HepG2 (cell line): ENCODE measurements at regions not wholly inside any gene's neighbourhood (a gene's known extent, or its start where the extent isn't known, plus 50 kb on each side); places are given as distances from the start of the nearest gene placed in this dataset.

Source experiments
- ATAC-seq: fragments of 200-7000 bp; cut with Tn5 transposase; 3 replicates; pipeline ENCODE4 v1.9.1; 2020; ENCODE audit warnings: mild to moderate bottlenecking, moderate library complexity
- BruUV-seq: library from RNA; stranded (reverse); fragments of 400-500 nt; replicated peaks from 2 replicates; lab custom pipeline; 2021; lab: Mats Ljungman, UMichigan
- CTCF ChIA-PET: fragments of 300-600 bp; formaldehyde crosslinking; extraction: SDS; loops from one replicate; lab custom pipeline; 2021; ENCODE audit warnings: low total read pairs, inconsistent platforms, low intra/inter-chr PET ratio; lab: Yijun Ruan, JAX
- POLR2A ChIA-PET: fragments of 350-600 bp; sonication (Branson Sonifier 250); formaldehyde crosslinking; loops from one replicate; lab custom pipeline; 2020; ENCODE audit warnings: antibody characterized with exemption, inconsistent platforms; lab: Yijun Ruan, JAX
- DNase-seq: peaks from one replicate; pipeline ENCODE4 v3.0.0-alpha.2; 2015; ENCODE audit warnings: low spot score
- FAIRE-seq: peaks from 3 replicates; lab custom pipeline; 2011; peaks lifted over from hg19 to GRCh38; lab: Jason Lieb, UNC
- H2AFZ ChIP-seq: one replicate; pipeline ENCODE4 v1.6.1; 2011; ENCODE audit warnings: low read length, inconsistent platforms
- H3K27ac ChIP-seq: fragments of 300-600 bp; 3 replicates; pipeline ENCODE4 v1.8.0; 2011; ENCODE audit warnings: mixed run types, mild to moderate bottlenecking, mixed read lengths, low read length, inconsistent platforms; ENCODE audit not compliant: insufficient read depth; ENCODE audit errors: extremely low read length
- H3K27me3 ChIP-seq, 2 experiments: fragments of 200-600 bp in 1 of 2; 2 replicates in 1 of 2; 3 replicates in 1 of 2; pipeline versions ENCODE4 v1.6.0 to v1.8.0; 2011; ENCODE audit warnings: low read length in 2 of 2, mild to moderate bottlenecking in 2 of 2, moderate library complexity in 2 of 2, inconsistent platforms in 1 of 2; ENCODE audit not compliant: insufficient read depth in 2 of 2, control insufficient read depth in 1 of 2
- H3K36me3 ChIP-seq, 2 experiments: fragments of 200-600 bp in 1 of 2; replicated peaks in 1 of 2; 2 replicates in 1 of 2; 3 replicates in 1 of 2; pipeline versions ENCODE4 v1.5.1 to v1.8.0; 2011; ENCODE audit warnings: low read length in 2 of 2, inconsistent platforms in 1 of 2; ENCODE audit not compliant: insufficient read depth in 2 of 2, control insufficient read depth in 1 of 2
- H3K4me1 ChIP-seq: 2 replicates; pipeline ENCODE4 v1.5.1; 2012; ENCODE audit warnings: low read length, inconsistent platforms; ENCODE audit not compliant: insufficient read depth
- H3K4me2 ChIP-seq: 2 replicates; pipeline ENCODE4 v1.6.0; 2011; ENCODE audit warnings: low read depth, low read length, inconsistent platforms
- H3K4me3 ChIP-seq, 3 experiments: fragments of 200-600 bp in 1 of 3; sonication (generic), shearing (Covaris generic) in 1 of 3; replicated peaks in 1 of 3; 2 replicates each; pipeline ENCODE4 v1.5.1; 2011 to 2016; ENCODE audit warnings: low read length in 3 of 3, inconsistent platforms in 2 of 3, low read depth in 2 of 3, mild to moderate bottlenecking in 2 of 3, control low read depth in 1 of 3, mixed read lengths in 1 of 3; ENCODE audit not compliant: insufficient read depth in 1 of 3
- H3K79me2 ChIP-seq: one replicate; pipeline ENCODE4 v1.6.1; 2011; ENCODE audit warnings: low read length, inconsistent platforms; ENCODE audit not compliant: insufficient read depth
- H3K9ac ChIP-seq: 2 replicates; pipeline ENCODE4 v1.6.0; 2011; ENCODE audit warnings: mild to moderate bottlenecking, low read depth, low read length, inconsistent platforms; ENCODE audit not compliant: insufficient read depth
- H3K9me3 ChIP-seq: 2 replicates; pipeline ENCODE4 v1.5.1; 2012; ENCODE audit warnings: mild to moderate bottlenecking, low read length
- H4K20me1 ChIP-seq: 2 replicates; pipeline ENCODE4 v1.6.0; 2011; ENCODE audit warnings: inconsistent platforms, mild to moderate bottlenecking, low read length, moderate library complexity; ENCODE audit not compliant: insufficient read depth
- MAFK ChIP-seq, 2 experiments: IDR thresholded peaks in 1 of 2; conservative IDR thresholded peaks in 1 of 2; 2 replicates each; pipeline ENCODE4 v1.6.1; 2011; ENCODE audit warnings: improper control_type of control experiment in 2 of 2, low read length in 2 of 2
- SRSF4 ChIP-seq: fragments of 200-400 bp; formaldehyde crosslinking; IDR thresholded peaks from one replicate; pipeline ENCODE4 v1.6.1; 2018; ENCODE audit warnings: mild to moderate bottlenecking, low read depth, low read length, moderate library complexity; ENCODE audit not compliant: poor library complexity, severe bottlenecking
- STAG1 ChIP-seq: sonication (generic); formaldehyde crosslinking; IDR thresholded peaks from 2 replicates; pipeline ENCODE4 v1.4.0; 2020; ENCODE audit warnings: missing genetic modification reagents
- ZNF256 ChIP-seq: sonication (generic); formaldehyde crosslinking; conservative IDR thresholded peaks from 2 replicates; pipeline ENCODE4 v1.4.0; 2020; ENCODE audit warnings: missing genetic modification reagents
- ZNF281 ChIP-seq: sonication (generic); formaldehyde crosslinking; IDR thresholded peaks from 2 replicates; pipeline ENCODE4 v1.4.0; 2020; ENCODE audit warnings: missing genetic modification reagents, borderline replicate concordance
- ZNF549 ChIP-seq: sonication (generic); formaldehyde crosslinking; IDR thresholded peaks from 2 replicates; pipeline ENCODE4 v1.5.0; 2020; ENCODE audit warnings: missing genetic modification reagents
- WGBS: methylation state at CpG from one replicate; pipeline ENCODE4 v1.1.6; 2017; ENCODE audit warnings: low lambda C conversion rate; 5-methylcytosine and 5-hydroxymethylcytosine counted together
- in situ Hi-C: cut with HindIII; loops from 2 replicates; pipeline ENCODE4 v1.10.0; 2017; ENCODE audit warnings: low pct_unique_long_range_greater_than_20kb; ENCODE audit not compliant: extremely low pct_ligation_motif_present
- intact Hi-C: fragments of 100-400 bp; cut with micrococcal nuclease; formaldehyde crosslinking; loops from one replicate; pipeline ENCODE4 v1.10.0; 2022; ENCODE audit not compliant: unreplicated experiment

- in situ Hi-C loops (no loop called here), intact Hi-C loops (no loop called here)
- no peaks in the 10 kb centered on the region for H3K9me3 ChIP-seq
- 12% methylated on average over 15 of the region's 25 CpGs for WGBS
- ATAC-seq (no peak), DNase-seq (no peak), FAIRE-seq (no peak)
- POLR2A ChIA-PET, result no interaction called here
- H3K4me2 ChIP-seq, result no peak overlapping the region
- CTCF ChIA-PET, result no interaction called here
- H3K4me1 ChIP-seq, result no peaks in the 10 kb centered on the region
- peaks cover 4 to 32% of the 10 kb centered on the region in 2 experiments; a peak in 3 of 5 replicates for H3K27me3 ChIP-seq
- no peaks in the 10 kb centered on the region for H3K79me2 ChIP-seq
- H3K4me3 ChIP-seq, result no peak overlapping the region
- H3K36me3 ChIP-seq, result no peaks in the 10 kb centered on the region
- BruUV-seq, result no TSS peak
- H2AFZ ChIP-seq, result no peak overlapping the region
- H3K9ac ChIP-seq, result no peak overlapping the region
- H4K20me1 ChIP-seq, result no peaks in the 10 kb centered on the region
- no peak overlapping the region for H3K27ac ChIP-seq
- TF ChIP-seq STAG1 (CRISPR knock-in tag), result no peak
- no peak for TF ChIP-seq MAFK (conservative IDR thresholded peaks at IDR 0.05 in 1 of 2, IDR thresholded peaks at IDR 0.05 in 1 of 2; ENCODE audit: low read length in 2 of 2)
- no peak for TF ChIP-seq ZNF256 (CRISPR knock-in tag)
- TF ChIP-seq ZNF281, result no peak
- no peak for TF ChIP-seq SRSF4
- TF ChIP-seq ZNF549, result no peak
- TF ChIP-seq, all 625 proteins: peak for 0
Observed at GRCh38 chr12:131203666-131204415, 250.1 kb downstream of the ADGRD1 start.
